Hindlimb muscle (tissue), 1 donor: ENCODE measurements at regions not wholly inside any gene's neighbourhood (a gene's known extent, or its start where the extent isn't known, plus 50 kb on each side); places are given as distances from the start of the nearest gene placed in this dataset.
A peak's percentile ranks its signal among the peaks of the same experiment; 100 is the strongest.

ENCODE experiments used
- DNase-seq: peaks from one replicate; pipeline ENCODE4 v3.0.0-alpha.2; 2013

DNA sequence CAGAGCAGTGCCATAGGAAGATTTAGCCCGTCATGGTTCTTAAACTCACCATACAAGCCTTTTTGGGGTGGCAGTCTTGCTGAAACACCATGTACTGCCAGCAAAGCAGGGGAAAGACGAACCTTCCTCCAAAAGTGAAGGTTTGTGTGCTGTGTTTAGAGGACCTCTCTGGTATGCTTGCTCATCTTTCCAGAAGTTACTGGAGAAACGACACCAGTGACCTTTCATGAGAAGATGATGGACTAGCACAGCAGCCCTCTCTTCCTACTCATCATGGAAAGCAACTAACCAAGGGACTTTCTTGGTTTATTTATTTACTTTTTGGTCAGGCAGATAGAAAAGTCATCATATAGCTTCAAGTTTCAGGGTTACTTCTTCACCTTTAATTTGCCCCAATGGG, 247.4 kb downstream of the PTEN start:
- no peak for DNase-seq

DNA sequence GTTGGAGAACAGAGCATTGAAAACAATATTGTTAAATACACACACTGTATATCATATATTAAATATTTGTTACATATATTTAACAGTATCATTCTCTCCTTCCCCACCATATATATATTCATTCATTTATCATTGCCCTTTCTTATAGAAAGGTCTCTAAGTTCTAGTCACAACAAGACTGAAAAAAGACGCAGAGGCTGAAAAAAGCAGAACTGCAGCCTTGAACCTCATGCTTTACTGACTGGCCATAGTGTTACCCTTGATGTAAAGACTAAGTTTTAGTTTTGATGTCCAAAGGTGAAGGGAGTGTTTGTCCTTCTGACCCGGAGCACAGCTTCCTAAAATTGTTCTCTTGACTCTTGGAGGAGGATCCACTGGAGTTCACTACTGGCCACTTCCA, 247.9 kb downstream of the PTEN start:
- no peak for DNase-seq

DNA sequence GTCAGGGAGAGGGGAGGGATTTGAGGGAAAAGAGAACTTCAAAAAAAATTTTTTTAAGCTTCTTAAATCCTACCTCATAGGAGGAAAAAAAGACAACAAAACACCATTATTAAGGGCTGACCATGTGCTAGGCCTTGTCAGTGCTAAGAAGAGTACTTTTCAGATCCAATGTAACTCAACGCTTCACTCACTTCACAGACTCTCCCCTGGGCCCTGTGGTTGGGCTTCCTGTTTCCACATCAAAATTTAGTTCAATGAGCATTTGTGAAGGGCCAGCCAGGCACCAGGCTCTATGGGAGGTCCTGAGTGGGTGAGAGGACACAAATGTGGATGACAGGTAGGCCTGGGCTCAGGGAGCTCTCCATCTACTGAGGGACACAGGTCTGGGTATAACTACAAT, 249.8 kb downstream of the PTEN start:
- no peak for DNase-seq

DNA sequence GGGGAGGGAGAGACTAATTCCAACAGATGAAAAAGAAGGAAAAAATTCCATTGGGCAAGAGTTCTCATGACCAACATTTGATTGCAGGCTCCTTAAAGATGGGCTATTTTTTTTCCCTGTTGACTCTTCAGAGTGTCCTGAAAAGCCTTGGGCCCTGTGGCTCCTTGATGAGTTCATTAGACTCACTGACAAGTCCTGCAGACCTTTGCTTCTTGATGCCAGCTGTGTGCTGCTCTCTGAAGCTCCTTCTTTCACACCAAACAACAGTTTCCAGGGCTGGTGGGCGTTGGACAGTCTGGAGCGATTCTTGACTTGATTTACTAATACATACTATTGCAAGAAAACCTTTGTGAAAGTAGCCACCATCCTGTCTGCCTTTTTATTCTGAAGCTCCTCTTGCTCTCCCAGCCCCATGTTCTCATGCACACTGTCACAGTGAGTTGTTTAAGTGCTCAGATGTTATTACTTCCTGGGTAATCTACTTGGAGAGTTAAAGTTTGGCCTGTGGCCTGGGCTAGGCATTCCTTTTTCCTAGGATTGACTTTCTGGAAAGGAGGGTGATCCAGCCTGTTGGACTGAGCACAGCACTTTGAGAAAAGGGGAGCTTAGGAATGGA, 250.3 kb downstream of the PTEN start:
- no peak for DNase-seq

DNA sequence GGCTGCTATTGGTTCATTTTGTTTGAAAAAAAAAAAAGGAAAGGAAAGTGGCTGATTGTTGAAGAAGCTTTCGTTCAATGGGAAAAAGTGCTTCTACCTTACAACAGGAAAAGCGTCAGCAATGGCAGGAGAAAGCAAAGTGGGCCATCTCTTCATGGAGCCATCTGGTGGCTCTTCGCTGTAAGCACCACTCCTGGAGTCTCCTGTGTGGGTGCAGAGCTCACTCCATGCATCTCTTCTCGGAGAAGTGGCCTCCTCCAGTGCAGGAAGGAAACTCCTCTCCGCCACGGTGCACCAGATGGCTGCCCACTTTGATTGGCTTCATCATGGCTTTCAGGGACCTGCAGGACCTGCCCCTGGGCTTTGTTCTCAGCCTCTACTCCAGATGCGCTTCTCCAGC, 250.9 kb downstream of the PTEN start:
- DNase-seq: peak; percentile 29

DNA sequence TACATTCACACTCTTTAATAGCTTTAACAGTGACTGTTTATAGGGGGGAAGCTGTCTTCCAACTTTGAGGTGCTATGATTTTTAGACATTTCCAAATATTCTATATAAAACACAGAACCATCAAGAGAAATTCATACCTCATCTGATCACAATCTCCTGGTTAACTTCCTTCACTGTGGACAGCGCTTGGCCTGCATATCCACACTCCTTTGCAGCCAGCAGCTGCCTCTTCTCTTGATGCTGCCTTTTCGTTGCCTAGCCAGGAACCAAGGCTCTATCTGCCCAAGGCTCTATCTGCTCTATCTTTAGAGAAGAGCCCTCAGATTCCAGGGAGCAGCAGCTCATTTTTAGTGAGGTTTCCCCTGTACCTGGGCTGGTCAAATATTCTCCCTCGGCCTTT, 252.0 kb downstream of the PTEN start:
- peak; percentile 21 for DNase-seq

DNA sequence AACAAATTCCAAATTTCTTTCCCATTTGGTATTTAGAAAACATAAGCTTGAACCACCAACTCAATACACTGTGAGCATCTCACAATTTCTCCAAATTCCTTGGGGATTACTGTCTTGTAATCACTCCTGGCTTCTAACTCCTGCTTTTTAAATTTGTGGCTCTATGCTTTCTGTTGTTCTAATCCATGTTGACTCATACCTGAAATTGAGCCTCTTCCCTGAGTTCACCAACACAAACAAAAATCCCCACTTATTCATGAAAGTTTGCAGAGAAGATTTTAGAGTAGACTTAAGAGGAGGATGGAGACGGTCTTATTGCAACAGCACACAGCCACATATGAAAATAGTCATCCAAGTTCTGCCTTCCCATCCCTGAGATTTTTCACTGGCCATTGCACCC, 252.5 kb downstream of the PTEN start:
- no peak for DNase-seq

DNA sequence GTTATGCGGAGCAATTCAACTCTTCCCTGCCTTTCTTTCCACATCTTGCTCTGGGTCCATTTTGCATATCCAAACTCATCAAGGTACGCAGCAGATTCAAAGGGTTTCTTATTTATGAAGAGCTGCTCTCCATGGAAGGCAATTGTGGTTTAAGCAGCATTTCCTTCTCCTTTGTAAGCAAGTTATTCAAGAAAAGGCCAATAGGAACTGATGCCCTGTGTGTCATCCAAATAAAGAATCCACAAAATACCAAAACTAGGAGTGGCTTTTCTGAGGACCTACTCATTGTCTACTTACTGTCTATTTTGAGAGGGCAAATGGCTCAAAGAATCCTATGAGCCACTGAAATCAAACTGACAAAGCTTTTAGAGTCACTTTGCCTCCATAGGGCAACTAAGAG, 253.1 kb downstream of the PTEN start:
- DNase-seq: no peak

DNA sequence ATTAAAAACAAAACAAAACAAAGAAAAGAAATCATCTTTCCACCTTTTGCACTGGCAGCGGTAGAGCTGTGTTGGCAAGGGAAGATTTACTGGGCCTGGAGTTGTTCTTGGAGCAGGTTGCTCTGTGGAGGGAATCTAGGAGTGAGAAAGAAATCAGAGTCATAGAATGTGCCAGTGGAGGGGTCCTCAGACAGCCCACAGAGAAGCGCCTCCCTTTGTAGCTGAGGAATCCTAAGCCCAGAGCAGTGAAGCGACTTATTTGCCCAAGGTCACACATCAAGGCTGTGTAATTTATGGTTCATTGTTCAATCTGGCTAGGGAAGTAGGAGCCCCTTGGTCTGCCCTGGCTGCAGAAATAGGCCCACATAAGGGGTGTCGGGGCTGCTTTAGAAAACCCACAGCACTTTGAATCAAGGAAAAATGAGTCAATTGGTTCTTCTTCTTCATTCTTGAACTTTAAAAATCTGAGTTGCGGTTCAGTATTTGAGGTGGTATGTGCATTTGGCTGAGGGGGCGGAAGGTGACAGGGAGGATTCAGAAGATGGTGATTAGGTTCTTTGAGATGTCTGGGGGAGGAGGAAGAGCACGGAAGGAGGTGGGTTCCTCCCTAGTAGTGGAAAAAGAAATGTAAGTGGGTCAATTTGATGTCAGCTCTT, 253.7 kb downstream of the PTEN start:
- no peak for DNase-seq

DNA sequence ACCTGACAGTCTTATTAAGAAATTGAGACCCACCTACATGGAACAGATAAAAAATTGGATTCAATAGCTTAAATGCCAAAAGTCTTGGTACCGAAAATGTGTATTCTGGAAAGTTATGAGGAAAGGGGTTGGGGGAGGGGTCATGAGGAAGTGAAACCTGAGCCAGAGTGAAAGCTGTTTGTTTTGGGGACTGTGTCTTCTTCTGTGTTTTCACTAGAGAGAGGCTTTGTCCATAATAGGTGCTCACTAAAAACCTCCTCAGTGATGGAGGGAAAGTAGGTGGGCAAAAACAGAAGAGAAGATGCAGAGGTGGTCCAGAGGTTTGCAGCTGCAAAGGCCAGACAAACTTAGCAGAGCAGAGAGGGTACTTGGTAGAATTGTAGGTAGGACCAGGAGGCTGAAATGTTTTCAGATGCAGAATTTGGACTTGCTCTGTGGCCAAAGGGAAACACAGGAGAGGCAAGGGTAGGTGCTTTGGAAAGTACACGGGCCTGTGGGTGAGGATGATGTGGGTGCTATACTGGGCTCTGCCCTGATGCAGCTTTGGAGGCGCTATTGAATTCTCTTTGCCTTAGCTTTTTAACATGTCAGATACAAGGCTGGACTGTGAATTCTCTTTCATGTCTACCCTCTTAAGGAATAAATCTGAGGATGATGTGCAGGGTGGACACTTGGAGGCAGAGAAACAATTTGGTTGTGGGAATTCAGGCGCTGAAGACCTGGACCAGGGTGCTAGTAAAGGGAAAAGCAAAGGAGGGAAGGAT, 254.6 kb downstream of the PTEN start:
- no peak for DNase-seq

DNA sequence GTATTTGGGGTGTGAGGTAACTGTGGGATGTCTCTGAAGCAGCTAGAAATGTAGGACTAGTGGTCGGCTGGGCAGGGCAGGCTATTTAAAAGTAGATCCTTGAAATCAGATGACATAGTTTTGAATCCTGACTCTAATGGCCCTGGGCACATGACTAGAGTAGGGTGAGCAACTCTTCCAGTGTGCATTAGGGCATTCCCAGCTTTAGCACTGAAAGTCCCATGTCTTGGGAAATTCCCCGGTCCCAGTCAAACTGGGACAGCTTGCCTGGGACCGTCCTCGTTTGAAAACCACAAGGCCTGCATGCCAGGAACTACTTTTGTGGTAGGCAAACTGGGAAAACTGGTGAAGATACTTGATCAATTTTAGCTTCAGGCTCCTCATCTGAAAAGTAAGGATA, 255.3 kb downstream of the PTEN start:
- DNase-seq: no peak

DNA sequence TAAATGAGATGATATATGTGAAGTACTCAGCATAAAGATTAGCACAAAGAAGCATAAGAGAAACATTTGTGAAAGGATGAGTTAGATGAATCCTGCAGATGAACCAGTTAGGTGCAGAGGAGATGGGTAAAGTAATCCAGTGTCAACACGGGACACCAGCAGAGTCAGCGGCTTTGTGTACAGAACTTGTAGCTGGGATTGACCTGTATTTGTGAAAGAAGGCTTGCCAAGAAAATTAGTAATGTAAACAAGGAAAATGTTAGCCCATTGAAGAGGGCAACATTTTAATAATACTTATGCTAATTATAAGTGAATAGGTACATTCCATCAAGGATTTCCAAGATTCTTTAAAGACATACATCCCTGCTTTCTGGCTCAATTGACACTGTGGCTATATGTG, 255.7 kb downstream of the PTEN start:
- no peak for DNase-seq

DNA sequence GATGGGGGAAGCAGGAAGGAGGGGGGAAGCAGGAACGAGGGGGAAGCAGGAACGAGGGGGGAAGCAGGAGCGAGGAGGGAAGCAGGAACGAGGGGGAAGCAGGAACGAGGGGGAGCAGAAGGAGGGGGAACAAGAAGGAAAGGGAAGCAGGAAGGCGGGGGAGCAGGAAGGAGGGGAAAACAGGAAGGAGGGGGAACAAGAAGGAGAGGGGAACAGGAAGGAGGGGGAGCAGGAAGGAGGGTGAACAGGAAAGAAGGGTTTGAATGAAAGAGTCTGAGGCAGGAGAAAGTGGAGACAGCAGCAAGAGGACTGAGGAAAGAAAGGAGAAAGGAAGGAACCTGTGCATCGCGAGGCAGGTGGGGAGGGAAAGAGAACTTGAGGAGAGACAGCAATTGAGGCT, 256.6 kb downstream of the PTEN start:
- DNase-seq: no peak

DNA sequence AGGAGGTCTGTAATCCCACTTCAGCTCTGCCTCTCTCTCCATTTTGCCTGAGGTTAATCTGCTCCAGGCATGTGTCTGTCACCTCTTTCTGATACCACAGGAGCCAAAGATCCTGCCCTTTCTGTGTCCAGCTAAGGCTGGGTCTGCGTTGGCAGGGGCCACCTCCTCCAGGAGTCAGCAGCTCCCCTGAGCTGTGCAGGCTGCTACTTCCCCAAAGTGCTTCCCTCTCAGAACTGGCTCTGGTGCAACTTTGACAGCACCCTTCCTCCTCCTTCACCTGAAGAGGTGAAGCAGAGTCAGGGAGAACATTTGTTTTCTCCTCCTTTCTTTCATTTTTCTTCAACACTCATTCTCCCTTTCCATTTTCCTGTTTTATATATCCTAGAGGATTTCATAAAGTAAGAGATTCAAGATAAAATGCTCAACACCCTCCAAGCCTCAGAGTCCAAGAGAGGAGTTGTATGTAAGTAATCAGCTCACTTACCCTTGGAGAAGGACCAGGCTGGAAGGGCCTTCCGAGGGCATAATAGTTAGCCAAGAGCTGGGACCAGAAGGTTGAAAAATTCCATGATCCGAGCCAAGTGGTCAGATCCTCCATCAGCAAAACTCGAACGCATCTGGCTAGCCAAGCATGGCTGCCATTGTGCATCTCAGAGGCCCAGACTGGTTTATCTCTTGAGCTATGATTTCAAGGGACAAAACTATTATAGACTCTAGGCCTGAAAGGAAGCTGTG, 257.3 kb downstream of the PTEN start:
- no peak for DNase-seq

DNA sequence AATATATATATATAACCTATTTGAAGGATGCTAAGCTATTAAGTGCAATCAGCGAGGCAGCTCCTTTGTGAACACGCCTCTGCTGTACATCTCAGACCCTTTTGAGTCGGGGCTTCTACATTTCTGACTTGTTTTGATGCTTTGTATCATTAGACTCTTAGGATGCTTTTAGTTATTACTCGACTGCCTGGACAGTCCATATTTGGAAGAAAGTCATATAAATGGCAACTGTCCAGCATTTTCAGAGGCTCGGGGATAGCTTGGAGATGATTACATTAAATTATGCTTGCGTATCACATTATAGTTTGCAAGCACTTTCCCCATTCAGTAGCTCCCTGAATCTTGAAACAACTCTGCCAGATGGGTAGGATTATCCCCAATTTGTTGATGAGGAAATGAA, 257.9 kb downstream of the PTEN start:
- DNase-seq: peak; percentile 21

DNA sequence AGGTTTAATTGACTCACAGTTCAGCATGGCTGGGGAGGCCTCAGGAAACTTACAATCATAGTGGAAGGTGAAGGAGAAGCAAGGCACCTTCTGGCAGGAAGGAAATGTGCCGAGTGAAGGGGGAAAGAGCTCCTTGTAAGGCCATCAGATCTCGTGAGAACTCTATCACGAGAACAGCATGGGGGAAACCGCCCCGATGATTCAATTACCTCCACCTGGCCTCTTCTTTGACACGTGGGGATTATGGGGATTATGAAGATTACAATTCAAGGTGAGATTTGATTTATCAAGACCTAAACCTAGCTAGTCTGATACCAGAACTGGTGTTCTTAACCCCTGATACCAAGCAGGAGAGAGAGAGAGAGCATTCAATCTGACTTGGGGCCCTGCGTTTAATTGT, 258.7 kb downstream of the PTEN start:
- no peak for DNase-seq

DNA sequence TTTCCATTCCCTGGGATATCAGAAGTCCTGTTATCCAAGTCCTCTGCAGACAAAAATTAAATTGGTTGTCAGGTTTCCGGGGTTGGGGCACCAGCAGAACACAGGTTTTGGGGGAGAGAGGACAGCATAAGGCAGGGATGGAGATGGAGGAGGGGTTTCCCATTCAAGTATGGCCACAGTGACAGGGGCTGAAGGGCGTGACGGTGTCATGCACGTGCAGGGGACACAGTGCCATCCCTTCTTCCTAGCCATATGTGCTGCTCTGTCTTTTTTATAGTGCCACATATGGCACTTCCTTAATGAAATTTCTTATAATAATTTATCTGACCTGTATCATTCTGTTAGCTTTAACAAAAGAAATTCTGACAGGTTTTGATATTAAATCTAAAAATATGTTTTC, 259.2 kb downstream of the PTEN start:
- no peak for DNase-seq

DNA sequence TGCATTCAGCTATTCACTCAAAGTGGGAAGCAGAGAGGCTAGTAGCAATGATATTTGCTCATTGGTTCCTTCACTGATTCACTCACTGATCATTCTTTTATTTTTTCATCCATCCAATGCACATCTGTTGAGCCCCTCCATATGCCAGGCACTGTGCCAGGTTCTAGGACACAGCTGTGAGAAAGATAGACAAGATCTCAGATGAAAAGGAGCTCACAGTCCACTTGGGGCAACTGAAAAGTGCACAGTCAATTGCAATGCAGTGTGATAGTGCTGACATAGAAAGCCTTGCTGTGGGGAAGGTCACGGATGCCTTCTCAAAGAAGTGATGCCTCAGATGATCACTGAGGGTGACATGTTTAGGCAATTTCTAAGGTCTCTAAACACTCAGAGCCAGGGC, 262.3 kb downstream of the PTEN start:
- DNase-seq: no peak

DNA sequence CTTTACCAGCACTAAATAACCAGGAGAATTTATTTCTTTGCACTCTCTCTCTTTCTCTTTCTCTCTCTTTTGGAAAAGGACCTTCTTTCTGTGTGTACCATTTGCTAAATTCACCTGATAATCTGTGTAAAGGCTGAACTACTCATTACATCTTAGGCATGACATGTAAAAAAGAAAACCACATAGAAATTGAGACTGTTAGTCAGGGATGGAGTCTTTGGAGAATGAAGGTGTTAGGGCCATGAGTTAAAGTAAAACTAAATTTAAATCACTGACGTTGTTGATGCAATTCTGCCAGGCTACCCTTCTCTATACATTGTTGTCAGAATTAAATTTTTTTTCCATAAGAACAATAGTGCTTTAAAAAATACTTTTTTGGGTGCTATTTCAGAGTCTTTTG, 263.3 kb downstream of the PTEN start:
- no peak for DNase-seq

DNA sequence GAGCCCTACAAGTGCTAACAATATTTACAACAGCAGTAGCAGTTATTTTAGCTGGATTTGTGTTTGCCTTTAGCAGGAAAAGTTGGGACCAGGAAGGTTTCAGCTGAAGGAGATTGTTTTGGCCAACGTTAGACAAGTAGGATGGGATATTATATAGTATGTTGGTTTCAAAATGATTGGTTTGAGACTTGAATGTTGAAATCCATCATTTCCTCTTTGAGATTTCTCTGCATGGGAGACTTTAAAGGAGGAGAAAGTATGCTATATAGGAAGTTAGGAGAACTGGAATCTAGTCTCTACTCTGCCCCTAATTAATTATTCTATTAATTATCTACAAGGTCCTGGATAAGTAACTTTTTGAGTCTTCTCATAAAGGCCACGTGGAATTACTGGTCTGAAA, 263.8 kb downstream of the PTEN start:
- no peak for DNase-seq

DNA sequence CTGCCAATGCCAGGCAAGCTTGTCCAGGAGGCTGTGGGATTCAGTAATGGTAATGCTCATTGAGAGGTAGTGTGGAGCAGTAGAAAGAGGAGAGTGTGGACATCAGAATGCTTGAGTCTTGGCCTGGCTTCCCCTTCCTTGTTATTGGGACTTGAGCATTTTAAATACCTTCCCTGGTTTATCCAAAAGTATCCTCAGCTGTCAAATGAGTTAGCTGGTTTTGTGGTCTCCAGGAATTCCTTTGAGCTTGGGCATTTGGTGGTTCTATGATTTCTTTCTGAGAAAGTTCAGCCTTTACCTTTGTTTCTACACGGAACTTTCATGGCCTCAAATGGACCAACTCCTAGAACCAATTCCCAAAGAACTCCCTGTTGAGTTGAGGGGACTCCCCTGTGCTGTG, 264.3 kb downstream of the PTEN start:
- DNase-seq: no peak

DNA sequence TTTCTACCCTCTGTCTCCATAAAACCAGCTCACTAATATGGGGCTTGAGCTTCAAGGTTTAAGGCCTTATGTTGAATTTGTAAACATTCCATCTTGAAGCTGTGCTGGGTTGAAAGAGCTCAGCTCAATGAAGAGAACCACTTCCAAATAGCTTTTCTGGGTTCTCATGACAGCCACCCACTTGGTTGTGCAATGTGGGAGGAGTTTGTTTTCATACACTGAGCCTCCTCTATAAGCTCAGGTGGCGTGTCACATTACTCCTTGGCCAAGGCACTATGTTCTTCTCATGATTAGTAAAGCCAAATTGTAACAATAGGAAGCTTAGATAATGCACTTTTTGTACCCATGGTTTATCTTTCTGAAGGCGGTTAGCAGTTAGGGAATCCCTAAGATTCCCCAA, 265.6 kb downstream of the PTEN start:
- DNase-seq: no peak

DNA sequence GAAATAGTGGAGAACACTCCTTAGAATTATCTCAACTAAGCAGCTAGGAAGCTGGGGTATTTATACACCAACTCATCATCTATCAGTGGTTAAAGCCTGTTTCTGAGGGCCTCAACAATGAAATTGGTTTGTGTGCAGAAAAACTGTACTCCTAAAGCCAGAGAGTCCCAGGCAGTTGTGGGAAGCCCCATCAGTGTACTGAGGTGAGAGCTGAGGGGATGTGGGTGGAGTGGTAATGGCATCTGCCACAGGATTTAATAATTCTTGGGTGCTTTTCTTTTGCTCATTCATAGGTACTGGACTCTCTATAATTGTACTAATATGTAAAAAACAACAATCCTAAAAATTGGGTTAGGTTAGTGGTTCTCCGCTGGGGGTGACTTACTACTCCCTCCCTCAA, 267.5 kb downstream of the PTEN start:
- DNase-seq: no peak
